PC-9 (cell line): ENCODE measurements at regions not wholly inside any gene's neighbourhood (a gene's known extent, or its start where the extent isn't known, plus 50 kb on each side); places are given as distances from the start of the nearest gene placed in this dataset.

Source experiments
- BruUV-seq: library from RNA; stranded (reverse); fragments of 400-500 nt; replicated peaks from 2 replicates; lab custom pipeline; 2021; lab: Mats Ljungman, UMichigan
- CTCF ChIA-PET: fragments of 300-600 bp; sonication (Branson Sonifier 250); formaldehyde crosslinking; loops from one replicate; lab custom pipeline; 2022; ENCODE audit warnings: antibody characterized with exemption; lab: Charles Lee
- POLR2A ChIA-PET: fragments of 300-600 bp; sonication (Branson Sonifier 250); formaldehyde crosslinking; loops from one replicate; lab custom pipeline; 2022; ENCODE audit warnings: antibody characterized with exemption; ENCODE audit not compliant: unreplicated experiment; lab: Charles Lee
- DNase-seq, 2 experiments: peaks; one replicate each; pipeline versions ENCODE4 v3.0.0 to v3.0.0-alpha.2; 2015 to 2022; ENCODE audit warnings: mixed read lengths in 1 of 2
- H2AFZ ChIP-seq: fragments of 200-600 bp; sonication (generic); 2 replicates; pipeline ENCODE4 v1.8.1; 2017; ENCODE audit warnings: antibody characterized with exemption
- H3F3A ChIP-seq: fragments of 200-600 bp; sonication (generic); 2 replicates; pipeline ENCODE4 v1.8.1; 2017; ENCODE audit warnings: antibody characterized with exemption, mild to moderate bottlenecking, low read depth; ENCODE audit not compliant: insufficient read depth
- H3K27ac ChIP-seq: fragments of 200-600 bp; sonication (generic); 2 replicates; pipeline ENCODE4 v1.6.1; 2016; ENCODE audit warnings: mixed run types
- H3K27me3 ChIP-seq: fragments of 200-600 bp; sonication (generic); 2 replicates; pipeline ENCODE4 v1.6.1; 2016; ENCODE audit warnings: low read depth, mixed run types; ENCODE audit not compliant: insufficient read depth
- H3K36me3 ChIP-seq: fragments of 200-600 bp; sonication (generic); 2 replicates; pipeline ENCODE4 v1.6.1; 2016; ENCODE audit warnings: low read depth, mixed run types
- H3K4me1 ChIP-seq: fragments of 200-600 bp; sonication (generic); replicated peaks from 2 replicates; pipeline ENCODE4 v1.6.1; 2016; ENCODE audit warnings: mixed run types; ENCODE audit not compliant: insufficient read depth
- H3K4me2 ChIP-seq: fragments of 200-600 bp; sonication (generic); 2 replicates; pipeline ENCODE4 v1.6.1; 2017; ENCODE audit warnings: mixed run types
- H3K4me3 ChIP-seq: fragments of 200-600 bp; sonication (generic); 2 replicates; pipeline ENCODE4 v1.6.1; 2016; ENCODE audit warnings: mixed run types
- H3K79me2 ChIP-seq: fragments of 200-600 bp; sonication (generic); 2 replicates; pipeline ENCODE4 v1.6.1; 2017; ENCODE audit warnings: low read depth, mixed run types
- H3K9me2 ChIP-seq: fragments of 200-600 bp; sonication (generic); 2 replicates; pipeline ENCODE4 v1.8.1; 2017; ENCODE audit warnings: mild to moderate bottlenecking; ENCODE audit not compliant: insufficient read depth
- H3K9me3 ChIP-seq: fragments of 200-600 bp; sonication (generic); 2 replicates; pipeline ENCODE4 v1.8.1; 2016; ENCODE audit warnings: low read depth; ENCODE audit not compliant: insufficient read depth
- H4K20me1 ChIP-seq: fragments of 200-600 bp; sonication (generic); 2 replicates; pipeline ENCODE4 v1.8.1; 2017; ENCODE audit not compliant: insufficient read depth
- EZH2 ChIP-seq: fragments of 200-600 bp; sonication (generic); IDR thresholded peaks from 2 replicates; pipeline ENCODE4 v1.8.0; 2017; ENCODE audit warnings: antibody characterized with exemption, low read depth
- intact Hi-C: fragments of 100-400 bp; cut with micrococcal nuclease; formaldehyde crosslinking; loops from one replicate; pipeline ENCODE4 v1.10.0; 2022; ENCODE audit not compliant: unreplicated experiment
- TF ChIP-seq, protein P1 (sequence below): fragments of 200-600 bp; sonication (generic); conservative IDR thresholded peaks from 2 replicates; pipeline ENCODE4 v1.6.1; 2017; ENCODE audit warnings: mixed run types, antibody characterized with exemption, mild to moderate bottlenecking, moderate library complexity

GRCh38 chr5:89281766-89282553 lies 399.0 kb upstream of the MEF2C start:
- H3K36me3 ChIP-seq: no peaks in the 10 kb centered on the region
- no peaks in the 10 kb centered on the region for H3F3A ChIP-seq
- no peak overlapping the region for H3K4me2 ChIP-seq
- no peaks in the 10 kb centered on the region for H3K79me2 ChIP-seq
- H4K20me1 ChIP-seq: no peaks in the 10 kb centered on the region
- H3K4me3 ChIP-seq: no peak overlapping the region
- BruUV-seq: no TSS peak
- H3K4me1 ChIP-seq: no peaks in the 10 kb centered on the region
- no peaks in the 10 kb centered on the region for H3K27me3 ChIP-seq
- intact Hi-C loops: no loop called here
- no peaks in the 10 kb centered on the region; the same call in 1 of the 2 replicates for H3K9me2 ChIP-seq
- no peak overlapping the region for H2AFZ ChIP-seq
- no peaks in the 10 kb centered on the region for H3K9me3 ChIP-seq
- H3K27ac ChIP-seq: no peak overlapping the region
- no peak for TF ChIP-seq EZH2
- TF ChIP-seq, protein P1, sequence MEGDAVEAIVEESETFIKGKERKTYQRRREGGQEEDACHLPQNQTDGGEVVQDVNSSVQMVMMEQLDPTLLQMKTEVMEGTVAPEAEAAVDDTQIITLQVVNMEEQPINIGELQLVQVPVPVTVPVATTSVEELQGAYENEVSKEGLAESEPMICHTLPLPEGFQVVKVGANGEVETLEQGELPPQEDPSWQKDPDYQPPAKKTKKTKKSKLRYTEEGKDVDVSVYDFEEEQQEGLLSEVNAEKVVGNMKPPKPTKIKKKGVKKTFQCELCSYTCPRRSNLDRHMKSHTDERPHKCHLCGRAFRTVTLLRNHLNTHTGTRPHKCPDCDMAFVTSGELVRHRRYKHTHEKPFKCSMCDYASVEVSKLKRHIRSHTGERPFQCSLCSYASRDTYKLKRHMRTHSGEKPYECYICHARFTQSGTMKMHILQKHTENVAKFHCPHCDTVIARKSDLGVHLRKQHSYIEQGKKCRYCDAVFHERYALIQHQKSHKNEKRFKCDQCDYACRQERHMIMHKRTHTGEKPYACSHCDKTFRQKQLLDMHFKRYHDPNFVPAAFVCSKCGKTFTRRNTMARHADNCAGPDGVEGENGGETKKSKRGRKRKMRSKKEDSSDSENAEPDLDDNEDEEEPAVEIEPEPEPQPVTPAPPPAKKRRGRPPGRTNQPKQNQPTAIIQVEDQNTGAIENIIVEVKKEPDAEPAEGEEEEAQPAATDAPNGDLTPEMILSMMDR: no peak
- POLR2A ChIA-PET: interaction anchor here (0.6 kb wide), 1 partner anchor 551 kb away, joined by 3 read pairs; no protein-coding TSS in a partner anchor
- CTCF ChIA-PET: no interaction called here
- DNase-seq: no peak

- ChIA-PET CTCF (no interaction called here), POLR2A (interaction anchor here (0.6 kb wide), 1 partner anchor 551 kb away, joined by 3 read pairs; no protein-coding TSS in a partner anchor)
- no peaks in the 10 kb centered on the region for H3K4me1 ChIP-seq
- no peaks in the 10 kb centered on the region for H3F3A ChIP-seq
- intact Hi-C loops: no loop called here
- BruUV-seq: no TSS peak
- no peaks in the 10 kb centered on the region for H3K79me2 ChIP-seq
- H3K27me3 ChIP-seq: no peaks in the 10 kb centered on the region
- H3K9me2 ChIP-seq: no peaks in the 10 kb centered on the region; the same call in 1 of the 2 replicates
- H3K4me3 ChIP-seq: no peak overlapping the region
- no peak overlapping the region for H3K4me2 ChIP-seq
- H3K27ac ChIP-seq: no peak overlapping the region
- TF ChIP-seq, protein P1: no peak
- TF ChIP-seq EZH2: no peak
- no peaks in the 10 kb centered on the region for H3K36me3 ChIP-seq
- DNase-seq: no peak
- H3K9me3 ChIP-seq: no peaks in the 10 kb centered on the region
- H4K20me1 ChIP-seq: no peaks in the 10 kb centered on the region
- no peak overlapping the region for H2AFZ ChIP-seq
Observed at GRCh38 chr5:89281211-89281610, 398.2 kb upstream of the MEF2C start.

DNA sequence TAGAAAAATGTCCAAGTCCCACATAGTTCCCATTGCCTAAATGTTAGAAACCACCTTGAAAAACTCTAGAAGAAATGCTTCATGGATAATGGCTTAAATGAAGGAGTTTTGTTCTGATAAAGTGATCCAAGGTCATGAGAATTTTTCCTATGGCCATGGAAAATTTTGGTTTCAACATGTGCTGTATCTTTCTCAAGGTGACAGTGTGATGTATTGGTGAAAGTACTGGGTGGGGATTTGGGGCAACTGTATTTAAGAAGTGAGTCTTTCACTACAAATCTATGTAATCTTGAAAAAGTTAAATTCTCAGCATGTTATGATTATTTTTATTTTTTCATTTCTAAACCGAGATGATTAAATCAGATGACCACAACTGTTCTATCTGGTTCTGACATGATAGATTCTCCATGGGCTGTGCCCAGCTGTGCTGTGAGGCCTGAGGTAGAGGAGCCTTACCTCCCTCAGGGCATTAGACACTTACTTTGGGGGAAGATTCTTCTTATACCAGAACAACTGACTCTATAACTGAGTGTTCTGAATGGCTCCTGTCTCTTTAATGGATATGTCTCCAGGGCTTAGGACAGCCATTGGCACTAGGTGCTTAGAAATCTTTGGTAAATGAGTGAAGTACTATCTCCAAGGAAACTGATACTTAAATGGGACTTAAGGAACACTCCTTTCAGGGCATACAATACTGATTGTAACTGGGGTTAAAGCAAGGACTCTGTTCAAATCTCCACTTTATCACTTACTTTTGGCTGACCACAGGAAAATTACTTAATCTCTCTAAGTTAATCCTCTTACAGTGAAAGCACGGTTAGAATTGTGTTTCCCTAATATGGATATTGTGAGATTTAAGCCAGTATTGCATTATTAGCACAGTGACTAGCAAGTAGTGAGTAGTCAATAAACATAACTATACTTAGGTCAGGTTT lies 397.4 kb upstream of the MEF2C start:
- Histone ChIP-seq H3K27ac (no peak overlapping the region), H3K9me3 (no peaks in the 10 kb centered on the region), H3K4me1 (no peaks in the 10 kb centered on the region), H2AFZ (no peak overlapping the region), H3K4me2 (no peak overlapping the region), H3K36me3 (no peaks in the 10 kb centered on the region), H3K4me3 (no peak overlapping the region), H3K9me2 (no peaks in the 10 kb centered on the region; the same call in 1 of the 2 replicates), H3K79me2 (no peaks in the 10 kb centered on the region), H4K20me1 (no peaks in the 10 kb centered on the region), H3F3A (no peaks in the 10 kb centered on the region), H3K27me3 (no peaks in the 10 kb centered on the region)
- no peak for DNase-seq
- TF ChIP-seq EZH2: no peak
- TF ChIP-seq, protein P1: no peak
- ChIA-PET POLR2A (no interaction called here), CTCF (no interaction called here)
- no TSS peak for BruUV-seq
- intact Hi-C loops: no loop called here
